ENCODE measurements at regions not wholly inside any gene's neighbourhood (a gene's known extent, or its start where the extent isn't known, plus 50 kb on each side); places are given as distances from the start of the nearest gene placed in this dataset.

DNA sequence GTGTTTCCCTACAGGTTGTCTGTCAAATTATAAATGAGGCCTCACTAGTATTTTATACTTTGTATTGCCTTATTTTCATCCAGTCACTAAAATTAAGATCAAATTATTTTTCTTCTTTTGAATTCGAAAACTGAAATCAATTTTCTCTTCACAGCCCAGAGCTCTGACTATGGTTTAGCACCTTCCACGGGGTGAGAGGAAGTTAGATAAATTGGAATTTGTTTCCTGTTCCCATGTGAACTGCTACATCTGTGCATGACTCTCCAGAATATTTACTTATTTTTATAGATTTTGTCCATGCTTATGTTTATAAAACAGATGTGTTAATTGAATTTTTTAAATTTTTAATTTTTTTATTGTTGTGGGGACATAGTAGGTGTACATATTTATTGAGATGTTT, 656.5 kb downstream of the IRS1 start:
- DNase-seq = no peak

DNA sequence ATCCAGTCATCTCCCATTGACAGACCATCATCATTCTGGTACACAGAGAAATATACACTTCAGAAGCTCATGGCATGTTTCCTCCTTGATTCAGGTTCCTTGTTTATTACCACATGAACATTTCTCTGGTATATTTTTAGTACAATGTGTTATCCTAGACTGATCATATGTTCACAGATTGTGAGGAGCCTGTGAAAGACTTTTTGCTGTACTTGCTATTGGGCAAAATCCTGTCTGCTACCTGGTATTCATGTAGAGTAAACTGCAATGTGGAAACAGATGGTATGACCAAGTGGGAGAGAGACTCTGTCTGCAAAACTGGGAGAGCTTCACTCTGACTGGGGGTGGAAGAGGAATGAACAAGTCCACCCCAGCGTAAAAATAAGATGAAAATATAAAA, 657.2 kb downstream of the IRS1 start:
- no peak for DNase-seq

GRCh38 chr2:226140594-226140993, 659.0 kb downstream of the IRS1 start:
- DNase-seq = no peak

- DNase-seq = no peak
These were observed 659.9 kb downstream of the IRS1 start for GRCh38 chr2:226139759-226140158.

DNA sequence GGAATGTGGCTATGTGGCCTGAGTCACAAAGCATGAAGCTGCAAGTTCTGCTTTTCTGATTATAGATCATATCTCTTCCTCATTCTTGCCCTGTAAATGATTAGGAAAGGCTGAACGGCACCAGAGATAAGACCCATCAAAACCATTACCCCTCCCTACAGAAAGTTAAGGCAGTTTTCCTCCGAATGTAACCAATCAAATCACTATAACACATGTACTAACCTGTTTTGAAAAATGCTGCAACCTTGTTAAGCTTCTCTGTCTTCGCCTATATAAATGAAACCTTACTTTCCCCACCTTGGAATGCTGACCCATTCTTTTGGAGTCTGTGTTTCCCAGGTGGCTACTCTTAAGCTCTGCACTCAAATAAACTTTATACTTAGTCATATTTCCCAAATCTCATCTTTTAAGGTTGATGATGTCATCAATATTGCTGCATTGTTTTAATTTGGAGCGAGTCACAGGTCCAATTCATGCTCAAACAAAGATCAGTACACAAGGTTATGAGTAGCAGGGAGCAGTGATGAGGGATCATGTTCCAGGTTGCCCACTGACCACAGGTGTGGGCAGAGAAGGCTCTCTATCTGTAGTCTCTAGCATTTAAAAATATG, 662.3 kb downstream of the IRS1 start:
- no peak for DNase-seq

- DNase-seq = no peak
These were observed 662.9 kb downstream of the IRS1 start for GRCh38 chr2:226136739-226137138.

- DNase-seq = no peak
These were observed 663.6 kb downstream of the IRS1 start for GRCh38 chr2:226135861-226136548.

DNA sequence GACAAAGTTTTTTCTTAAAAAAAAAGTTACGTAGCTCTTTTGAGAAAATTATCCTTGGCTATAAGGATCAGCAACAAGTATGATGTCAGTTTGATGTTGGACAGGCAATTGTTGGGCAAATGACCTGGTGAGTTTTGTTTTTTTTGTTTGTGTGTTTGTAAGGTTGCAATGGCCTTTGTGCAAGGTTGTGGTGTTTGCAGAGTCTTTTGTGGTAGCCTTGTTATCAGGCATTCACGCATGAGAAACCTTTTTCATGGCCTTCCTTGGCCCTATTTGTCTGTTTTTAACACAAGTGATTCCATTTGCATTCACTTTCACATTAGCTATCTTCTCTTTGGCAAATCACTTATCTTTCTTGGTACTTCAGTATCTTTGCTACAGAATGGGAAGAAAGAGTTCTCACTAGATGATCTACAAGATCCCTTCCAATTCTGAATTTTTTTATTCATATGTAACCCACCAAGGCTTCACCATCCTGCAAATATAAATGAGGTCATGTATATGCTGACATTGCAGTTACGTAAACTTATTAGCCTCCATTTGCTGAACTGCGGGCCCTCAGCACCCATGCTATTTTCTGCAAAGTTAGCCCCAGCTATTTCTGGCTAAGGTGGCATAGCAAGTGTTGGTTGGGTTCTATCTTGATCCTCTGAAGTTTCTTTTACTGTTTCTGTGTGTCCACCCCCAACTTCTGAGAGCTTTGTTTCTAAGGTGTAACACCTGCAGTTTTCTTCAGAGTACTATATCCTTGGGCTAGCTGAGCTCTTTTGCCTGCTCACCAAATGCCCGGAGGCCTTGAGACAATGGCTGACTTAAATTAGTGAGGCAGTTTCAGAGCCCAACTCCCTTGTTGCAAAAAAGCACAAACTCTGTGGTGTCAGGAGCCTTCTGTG, 667.1 kb downstream of the IRS1 start:
- DNase-seq = no peak

GRCh38 chr2:226131299-226131784, 668.3 kb downstream of the IRS1 start:
- DNase-seq = no peak

DNA sequence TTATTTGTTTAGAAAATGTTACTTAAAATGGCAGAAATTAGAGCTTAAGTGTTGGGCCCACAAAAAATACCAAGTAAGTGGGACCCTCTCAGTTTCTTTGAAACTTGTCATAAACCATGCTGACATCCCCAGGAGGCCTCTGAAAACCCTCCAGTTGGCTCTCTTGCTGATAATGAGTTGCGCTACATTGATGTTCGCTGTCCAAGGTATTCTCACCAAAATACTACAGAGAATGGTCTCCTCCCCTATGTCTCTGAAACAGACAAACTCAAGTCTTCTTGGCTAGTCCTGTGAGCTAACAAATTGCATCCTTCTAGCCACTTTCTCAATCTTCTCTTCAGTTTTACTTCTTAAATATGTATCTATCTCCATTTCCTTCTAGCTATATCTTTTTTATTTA, 669.4 kb downstream of the IRS1 start:
- no peak for DNase-seq

DNA sequence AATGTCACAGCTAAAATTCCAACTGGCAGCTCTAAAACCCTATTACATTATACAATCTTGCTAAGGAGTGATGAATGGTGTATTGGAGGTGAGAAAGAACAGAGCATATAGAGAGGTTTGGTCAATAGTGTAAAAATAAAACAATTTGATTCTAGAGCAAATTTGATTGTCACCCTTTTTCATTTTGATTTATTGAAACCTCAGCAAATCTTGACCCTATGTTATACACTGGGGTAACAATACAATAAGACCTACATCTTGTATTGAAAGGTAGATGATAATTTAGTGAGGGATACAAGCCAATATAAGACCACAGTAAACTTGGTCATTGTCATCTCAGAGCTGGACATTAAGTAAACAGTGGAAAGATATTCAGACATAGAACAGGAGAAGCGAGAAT, 671.9 kb downstream of the IRS1 start:
- DNase-seq = no peak

- no peak for DNase-seq
These were observed 673.5 kb downstream of the IRS1 start for GRCh38 chr2:226126104-226126503.

DNA sequence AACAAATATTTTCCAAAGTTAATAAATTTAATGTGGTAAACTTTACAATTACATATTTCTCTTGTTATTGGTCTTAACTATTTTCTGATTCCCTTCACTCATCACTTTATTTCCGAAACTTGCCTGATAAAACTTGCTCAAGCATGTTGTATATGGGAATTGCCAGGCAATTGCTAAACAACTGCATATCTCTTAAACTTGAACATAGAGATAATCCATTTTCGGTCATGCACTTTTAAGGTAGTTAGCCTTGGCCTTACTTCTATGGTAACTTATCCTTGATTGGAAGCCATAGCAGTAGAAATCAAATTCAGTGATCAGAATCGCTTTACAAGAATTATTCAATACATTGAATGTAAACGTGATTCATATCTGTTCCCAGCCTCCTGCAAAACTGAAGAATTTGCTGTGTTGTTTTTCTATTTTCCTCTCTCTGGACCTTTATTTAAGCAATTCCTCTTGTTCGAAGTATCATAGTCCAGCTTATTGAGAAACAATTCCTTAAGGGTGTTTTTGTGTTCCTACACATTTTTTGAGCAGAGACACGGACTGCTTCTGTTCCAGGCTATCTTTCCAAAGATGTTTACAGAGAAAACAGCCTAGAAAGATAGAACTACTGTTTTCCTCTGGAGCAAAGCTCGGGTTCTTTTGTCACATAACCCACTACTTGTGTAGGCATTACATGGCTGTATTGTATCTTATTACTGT, 674.3 kb downstream of the IRS1 start:
- DNase-seq = no peak

DNA sequence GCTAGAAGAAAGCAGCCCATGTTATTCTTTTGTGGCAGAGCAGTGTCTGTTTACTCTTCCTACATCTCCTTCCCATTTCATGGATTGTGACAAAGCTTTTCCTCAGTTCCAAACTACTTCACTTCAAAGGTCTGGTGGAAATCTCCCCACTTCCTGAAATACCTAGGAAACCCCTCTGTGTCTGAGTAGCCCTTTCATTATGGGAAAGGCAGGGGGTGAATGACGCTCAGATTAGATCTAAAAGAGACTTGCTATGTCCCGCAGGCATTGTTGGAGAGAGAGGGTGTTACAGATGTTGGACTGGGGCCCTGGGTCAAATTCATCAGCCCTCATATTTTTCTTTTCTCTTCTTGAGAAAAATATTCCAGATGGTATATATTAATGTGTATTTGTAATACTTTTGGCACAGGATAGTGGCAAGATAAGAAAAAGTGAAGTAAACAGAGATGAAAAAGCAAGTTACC, 675.0 kb downstream of the IRS1 start:
- no peak for DNase-seq

DNA sequence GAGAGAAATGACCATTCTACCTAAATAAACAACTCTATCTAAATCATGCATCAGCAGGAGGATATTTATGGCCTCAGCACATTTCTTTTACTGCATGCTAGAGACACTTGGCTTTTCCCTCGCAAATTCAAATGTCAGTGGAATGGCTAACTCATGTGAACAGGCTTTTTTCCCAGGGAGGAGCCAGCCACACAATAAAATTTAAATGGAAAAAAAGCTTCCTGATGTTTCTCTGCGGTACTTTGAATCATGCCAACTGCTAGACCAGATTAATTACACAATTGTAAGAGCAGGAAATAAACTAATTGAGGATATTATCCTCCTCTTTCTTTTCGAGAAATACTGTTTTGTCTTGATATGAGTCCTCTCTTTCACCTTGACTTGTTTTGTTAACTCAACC, 676.3 kb downstream of the IRS1 start:
- no peak for DNase-seq

GRCh38 chr2:226122041-226122440, 677.6 kb downstream of the IRS1 start:
- DNase-seq = no peak

GRCh38 chr2:226121046-226121738, 678.4 kb downstream of the IRS1 start:
- DNase-seq = no peak

GRCh38 chr2:226118471-226119429, 680.9 kb downstream of the IRS1 start:
- no peak for DNase-seq

DNA sequence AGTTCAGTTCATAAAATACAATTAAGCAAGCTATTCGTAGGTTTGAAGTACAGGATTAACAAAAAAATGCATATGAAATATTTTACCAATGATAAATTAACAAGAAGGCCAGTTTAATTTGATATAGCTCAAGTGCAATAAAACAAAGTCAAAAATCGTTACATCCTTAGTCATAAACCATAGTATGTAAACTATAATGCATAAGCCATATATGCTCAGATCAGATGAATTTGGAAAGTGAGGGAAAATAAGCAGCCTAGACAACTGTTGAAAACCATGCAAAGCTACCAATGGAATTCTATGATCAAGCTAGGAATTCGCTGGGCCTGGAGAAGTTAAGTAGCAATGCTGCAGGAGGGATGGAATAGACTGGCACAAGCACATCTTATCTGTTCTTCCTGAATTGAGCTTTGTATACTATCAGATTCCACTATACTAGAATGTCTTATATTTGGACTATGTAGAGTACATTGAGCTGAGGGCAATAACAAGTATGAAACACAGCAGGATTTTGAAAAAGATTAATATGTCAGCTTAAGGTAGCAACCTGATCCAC, 682.0 kb downstream of the IRS1 start:
- no peak for DNase-seq

DNA sequence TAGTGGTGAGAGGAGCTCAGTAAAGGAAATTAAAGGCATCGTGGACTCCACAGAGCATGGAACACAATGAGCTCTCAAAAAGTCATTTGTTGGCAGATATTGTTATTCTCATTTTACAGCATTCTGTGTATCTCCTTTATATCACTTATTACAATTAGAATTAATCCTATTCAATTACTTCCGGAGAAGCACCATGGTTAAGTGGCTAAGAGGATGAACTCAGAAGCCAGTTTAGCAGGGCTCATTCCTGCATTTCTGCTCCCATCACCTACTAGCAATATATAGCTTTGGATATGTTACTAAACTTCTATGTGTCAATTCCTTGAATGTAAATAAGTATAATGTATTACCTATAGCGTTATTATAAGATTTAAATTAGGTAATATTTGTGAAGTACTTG, 683.3 kb downstream of the IRS1 start:
- no peak for DNase-seq

- DNase-seq = no peak
These were observed 683.8 kb downstream of the IRS1 start for GRCh38 chr2:226115832-226116200.
